Spleen (tissue), 11 donors: ENCODE measurements at regions not wholly inside any gene's neighbourhood (a gene's known extent, or its start where the extent isn't known, plus 50 kb on each side); places are given as distances from the start of the nearest gene placed in this dataset.

Experiments
- DNase-seq: peaks from one replicate; pipeline ENCODE4 v3.0.0-alpha.2; 2020
- H3K27ac ChIP-seq, 8 donors: fragments of 200-600 bp; sonication (generic) in 7 of 8; 1 replicate in 4 of 8; 2 replicates in 4 of 8; pipeline versions ENCODE4 v1.5.0 to v1.8.0; 2016 to 2021; ENCODE audit warnings: inconsistent platforms in 4 of 8, mild to moderate bottlenecking in 4 of 8, moderate library complexity in 1 of 8
- H3K27me3 ChIP-seq, 7 donors: fragments of 200-600 bp; sonication (generic) in 6 of 7; replicated peaks in 1 of 7; 1 replicate in 4 of 7; 2 replicates in 3 of 7; pipeline versions ENCODE4 v1.5.0 to v1.8.0; 2016 to 2021; ENCODE audit warnings: inconsistent platforms in 3 of 7, mild to moderate bottlenecking in 1 of 7
- H3K36me3 ChIP-seq, 6 donors: fragments of 200-600 bp; sonication (generic) in 5 of 6; 1 replicate in 4 of 6; 2 replicates in 2 of 6; pipeline versions ENCODE4 v1.5.0 to v1.8.0; 2016 to 2021; ENCODE audit warnings: inconsistent platforms in 2 of 6
- H3K4me1 ChIP-seq, 6 donors: fragments of 200-600 bp; sonication (generic) in 5 of 6; 1 replicate in 3 of 6; 2 replicates in 3 of 6; pipeline versions ENCODE4 v1.5.0 to v1.8.0; 2016 to 2021; ENCODE audit warnings: inconsistent platforms in 3 of 6
- H3K4me3 ChIP-seq, 8 donors: fragments of 200-600 bp; sonication (generic) in 7 of 8; 1 replicate in 4 of 8; 2 replicates in 4 of 8; pipeline versions ENCODE4 v1.5.0 to v1.8.0; 2016 to 2021; ENCODE audit warnings: inconsistent platforms in 4 of 8, mild to moderate bottlenecking in 4 of 8, moderate library complexity in 2 of 8
- H3K9me3 ChIP-seq, 8 donors: fragments of 200-600 bp; sonication (generic) in 7 of 8; 1 replicate in 4 of 8; 2 replicates in 4 of 8; pipeline versions ENCODE4 v1.5.0 to v1.8.0; 2016 to 2021; ENCODE audit warnings: inconsistent platforms in 4 of 8
- POLR2A ChIP-seq, 3 donors: fragments of 450-650 bp; IDR thresholded peaks; one replicate each; pipeline ENCODE4 v1.5.1; 2017; ENCODE audit warnings: antibody characterized with exemption in 3 of 3, mild to moderate bottlenecking in 1 of 3
- POLR2AphosphoS5 ChIP-seq, 3 donors: sonication (generic); formaldehyde crosslinking; IDR thresholded peaks; one replicate each; pipeline ENCODE4 v1.5.1; 2017; ENCODE audit warnings: antibody characterized with exemption in 3 of 3
- WGBS, 5 donors: extraction: QIAGEN DNeasy Blood & Tissue Kit in 3 of 5; methylation state at CpG; one replicate each; pipeline versions ENCODE4 v1.1.5 to v1.1.7; 2013 to 2018; 5-methylcytosine and 5-hydroxymethylcytosine counted together
- intact Hi-C: fragments of 100-400 bp; cut with DNase I; formaldehyde crosslinking; loops from one replicate; pipeline ENCODE4 v1.15.0; 2023; ENCODE audit warnings: low total_unique reads
- TF ChIP-seq, protein P1 (sequence below), 11 experiments: fragments of 200-600 bp in 7 of 11; fragments of 450-650 bp in 4 of 11; sonication (generic) in 4 of 11; IDR thresholded peaks in 8 of 11; conservative IDR thresholded peaks in 3 of 11; 1 replicate in 7 of 11; 2 replicates in 4 of 11; pipeline versions ENCODE4 v1.4.0 to v1.8.0; 2016 to 2021; ENCODE audit warnings: antibody characterized with exemption in 11 of 11, inconsistent platforms in 4 of 11, mild to moderate bottlenecking in 1 of 11
- donor health status: healthy with polysubstance abuse.
- donor health status: DM: no; HTN: no; CAD: no; lungs with moderate emphysema.
- donor health status: DM: no; HTN: no; CAD: no.
- donor health status: Bipolar disorder and iron deficiency.
- donor health status: healthy.
- donor health status: DM: no; HTN: no; CAD: no.
- donor health status: DM: yes; HTN: yes; CAD: no.

- no peak for TF ChIP-seq POLR2A (IDR thresholded peaks at IDR 0.05)
- TF ChIP-seq, protein P1, sequence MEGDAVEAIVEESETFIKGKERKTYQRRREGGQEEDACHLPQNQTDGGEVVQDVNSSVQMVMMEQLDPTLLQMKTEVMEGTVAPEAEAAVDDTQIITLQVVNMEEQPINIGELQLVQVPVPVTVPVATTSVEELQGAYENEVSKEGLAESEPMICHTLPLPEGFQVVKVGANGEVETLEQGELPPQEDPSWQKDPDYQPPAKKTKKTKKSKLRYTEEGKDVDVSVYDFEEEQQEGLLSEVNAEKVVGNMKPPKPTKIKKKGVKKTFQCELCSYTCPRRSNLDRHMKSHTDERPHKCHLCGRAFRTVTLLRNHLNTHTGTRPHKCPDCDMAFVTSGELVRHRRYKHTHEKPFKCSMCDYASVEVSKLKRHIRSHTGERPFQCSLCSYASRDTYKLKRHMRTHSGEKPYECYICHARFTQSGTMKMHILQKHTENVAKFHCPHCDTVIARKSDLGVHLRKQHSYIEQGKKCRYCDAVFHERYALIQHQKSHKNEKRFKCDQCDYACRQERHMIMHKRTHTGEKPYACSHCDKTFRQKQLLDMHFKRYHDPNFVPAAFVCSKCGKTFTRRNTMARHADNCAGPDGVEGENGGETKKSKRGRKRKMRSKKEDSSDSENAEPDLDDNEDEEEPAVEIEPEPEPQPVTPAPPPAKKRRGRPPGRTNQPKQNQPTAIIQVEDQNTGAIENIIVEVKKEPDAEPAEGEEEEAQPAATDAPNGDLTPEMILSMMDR (IDR thresholded peaks at IDR 0.05 in 8 of 11, conservative IDR thresholded peaks at IDR 0.05 in 3 of 11), result no peak
- no peak for TF ChIP-seq POLR2AphosphoS5 (IDR thresholded peaks at IDR 0.05)
These were observed 154.0 kb downstream of the TRIB2 start for GRCh38 chr2:12870692-12871091.

GRCh38 chr2:12871694-12872315 is 155.1 kb downstream of the TRIB2 start:
- Histone ChIP-seq H3K4me3 (no peak overlapping the region), H3K9me3 (no peaks in the 10 kb centered on the region), H3K27me3 (peaks cover 0 to 5% (median 0%) of the 10 kb centered on the region in 7 donors), H3K27ac (no peak overlapping the region), H3K4me1 (no peaks in the 10 kb centered on the region), H3K36me3 (no peaks in the 10 kb centered on the region)
- no peak for DNase-seq
- TF ChIP-seq POLR2A (IDR thresholded peaks at IDR 0.05) (no peak), POLR2AphosphoS5 (IDR thresholded peaks at IDR 0.05) (no peak)
- TF ChIP-seq, protein P1 (IDR thresholded peaks at IDR 0.05 in 8 of 11, conservative IDR thresholded peaks at IDR 0.05 in 3 of 11), result no peak
- intact Hi-C loops, result no loop called here
- WGBS, 5 donors, result 86 to 92% (median 88%) methylated on average over 6 of the region's 6 CpGs

More at GRCh38 chr2:12870692-12871091, 154.0 kb downstream of the TRIB2 start:
- no peak overlapping the region for H3K27ac ChIP-seq
- H3K27me3 ChIP-seq, result peaks cover 0 to 5% (median 0%) of the 10 kb centered on the region in 7 donors
- no peak overlapping the region for H3K4me3 ChIP-seq
- H3K4me1 ChIP-seq, result no peaks in the 10 kb centered on the region
- H3K36me3 ChIP-seq, result no peaks in the 10 kb centered on the region
- DNase-seq, result no peak
- intact Hi-C loops, result no loop called here
- peaks cover 0 to 1% (median 0%) of the 10 kb centered on the region in 8 donors for H3K9me3 ChIP-seq
- 50 to 91% (median 88%) methylated on average over 1 of the region's 1 CpG for WGBS, 5 donors

DNA sequence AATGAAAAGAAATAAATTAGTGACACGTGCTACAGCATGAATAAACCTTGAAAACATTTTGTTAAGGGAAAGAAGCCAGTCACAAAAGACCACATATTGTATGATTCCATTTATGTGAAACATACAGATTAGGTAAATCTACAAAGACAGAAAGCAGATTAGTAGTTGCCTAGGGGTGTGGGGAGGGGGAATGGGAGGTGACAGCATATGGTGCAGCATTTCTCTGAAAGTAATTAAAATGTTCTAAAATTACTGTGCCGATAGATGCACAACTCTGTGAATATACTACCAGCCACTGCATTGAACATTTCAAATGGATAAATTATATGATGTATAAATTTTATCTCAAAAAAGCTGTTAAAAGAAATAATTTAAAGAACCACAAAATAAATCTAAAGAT is 161.0 kb downstream of the TRIB2 start:
- intact Hi-C loops, result no loop called here
- TF ChIP-seq, protein P1 (IDR thresholded peaks at IDR 0.05 in 8 of 11, conservative IDR thresholded peaks at IDR 0.05 in 3 of 11), result no peak
- no peak for TF ChIP-seq POLR2AphosphoS5 (IDR thresholded peaks at IDR 0.05)
- no peak for TF ChIP-seq POLR2A (IDR thresholded peaks at IDR 0.05)
- no peaks in the 10 kb centered on the region for H3K36me3 ChIP-seq
- DNase-seq, result no peak
- no peaks in the 10 kb centered on the region for H3K9me3 ChIP-seq
- 87 to 94% (median 91%) methylated on average over 2 of the region's 2 CpGs for WGBS, 5 donors
- H3K4me3 ChIP-seq, result no peak overlapping the region
- no peak overlapping the region for H3K27ac ChIP-seq
- H3K27me3 ChIP-seq, result no peaks in the 10 kb centered on the region
- H3K4me1 ChIP-seq, result no peaks in the 10 kb centered on the region

DNA sequence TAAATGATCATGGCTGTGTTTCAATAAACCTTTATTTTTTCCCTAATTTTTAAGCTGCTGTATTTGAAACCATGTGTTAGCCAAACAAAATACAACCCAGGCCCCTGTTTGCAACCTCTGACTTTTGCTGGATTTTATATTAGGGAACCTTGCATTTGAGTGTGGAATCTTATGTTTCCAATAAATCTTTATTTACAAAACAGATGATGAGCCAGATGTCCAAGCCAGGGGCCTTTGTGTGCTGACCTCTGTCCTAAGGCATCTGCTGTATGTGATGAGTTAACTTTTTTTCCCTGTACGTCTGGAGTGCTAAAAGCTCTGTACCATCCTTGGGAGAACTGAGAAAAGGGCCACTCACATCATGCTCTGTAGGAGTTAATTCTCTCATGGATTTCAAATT is 162.9 kb downstream of the TRIB2 start:
- Histone ChIP-seq H3K4me1 (peaks cover 0 to 13% (median 5%) of the 10 kb centered on the region in 6 donors), H3K27me3 (no peaks in the 10 kb centered on the region), H3K36me3 (no peaks in the 10 kb centered on the region), H3K27ac (no peak overlapping the region), H3K4me3 (no peak overlapping the region), H3K9me3 (no peaks in the 10 kb centered on the region)
- TF ChIP-seq POLR2AphosphoS5 (IDR thresholded peaks at IDR 0.05) (no peak), POLR2A (IDR thresholded peaks at IDR 0.05) (no peak)
- TF ChIP-seq, protein P1 (IDR thresholded peaks at IDR 0.05 in 8 of 11, conservative IDR thresholded peaks at IDR 0.05 in 3 of 11), result no peak
- DNase-seq, result no peak
- WGBS, 5 donors, result 84 to 92% (median 86%) methylated on average over 1 of the region's 1 CpG
- intact Hi-C loops, result no loop called here
